H1 (cell line): ENCODE measurements at regions not wholly inside any gene's neighbourhood (a gene's known extent, or its start where the extent isn't known, plus 50 kb on each side); places are given as distances from the start of the nearest gene placed in this dataset.

Source experiments
- CTCF ChIA-PET: fragments of 300-600 bp; sonication (Branson Sonifier 250); formaldehyde crosslinking; loops from one replicate; lab custom pipeline; 2021; ENCODE audit not compliant: partially characterized antibody; lab: Charles Lee
- POLR2A ChIA-PET: fragments of 300-600 bp; sonication (Branson Sonifier 250); formaldehyde crosslinking; loops from one replicate; lab custom pipeline; 2021; ENCODE audit warnings: inconsistent platforms; ENCODE audit not compliant: partially characterized antibody; lab: Charles Lee
- DNase-seq, 2 experiments: peaks; one replicate each; pipeline versions ENCODE4 v3.0.0 to v3.0.0-alpha.2; 2010 to 2022; ENCODE audit warnings: low spot score in 2 of 2, low read depth in 1 of 2, mixed read lengths in 1 of 2
- FAIRE-seq: peaks from 2 replicates; lab custom pipeline; 2011; peaks lifted over from hg19 to GRCh38; lab: Jason Lieb, UNC
- H2AFZ ChIP-seq: 2 replicates; pipeline ENCODE4 v1.8.1; 2012; ENCODE audit warnings: low read length, inconsistent platforms
- H2AK5ac ChIP-seq: 2 replicates; pipeline ENCODE4 v1.6.1; 2013; ENCODE audit warnings: low read depth, low read length
- H2BK120ac ChIP-seq: replicated peaks from 2 replicates; pipeline ENCODE3; 2013; ENCODE audit warnings: low read depth, low read length, inconsistent platforms
- H2BK12ac ChIP-seq: 2 replicates; pipeline ENCODE4 v1.6.1; 2013; ENCODE audit warnings: low read depth, low read length
- H2BK15ac ChIP-seq: 2 replicates; pipeline ENCODE4 v1.6.1; 2013; ENCODE audit warnings: low read length
- H2BK20ac ChIP-seq: 2 replicates; pipeline ENCODE4 v1.6.1; 2013; ENCODE audit warnings: low read length
- H2BK5ac ChIP-seq: 2 replicates; pipeline ENCODE4 v1.6.1; 2013; ENCODE audit warnings: low read depth, low read length
- H3K14ac ChIP-seq: 2 replicates; pipeline ENCODE4 v1.6.1; 2013; ENCODE audit warnings: inconsistent platforms; ENCODE audit not compliant: insufficient read length
- H3K18ac ChIP-seq: 2 replicates; pipeline ENCODE4 v1.6.1; 2013; ENCODE audit warnings: low read length; ENCODE audit errors: extremely low read depth
- H3K23ac ChIP-seq: 2 replicates; pipeline ENCODE4 v1.6.1; 2013; ENCODE audit warnings: inconsistent platforms; ENCODE audit not compliant: insufficient read length
- H3K23me2 ChIP-seq: 2 replicates; pipeline ENCODE4 v1.6.1; 2013; ENCODE audit warnings: low read depth, low read length
- H3K27ac ChIP-seq: 2 replicates; pipeline ENCODE4 v1.6.1; 2011; ENCODE audit warnings: low read depth, low read length, inconsistent platforms
- H3K27me3 ChIP-seq, 4 experiments: replicated peaks in 1 of 4; 1 replicate in 1 of 4; 2 replicates in 3 of 4; pipeline versions ENCODE4 v1.6.1 to v1.8.1; 2011 to 2013; ENCODE audit warnings: low read length in 3 of 4, mild to moderate bottlenecking in 3 of 4, inconsistent platforms in 2 of 4, mixed read lengths in 2 of 4, moderate library complexity in 1 of 4; ENCODE audit not compliant: control insufficient read depth in 3 of 4, insufficient read depth in 3 of 4; ENCODE audit errors: extremely low read depth in 1 of 4
- H3K36me3 ChIP-seq, 4 experiments: 2 replicates each; pipeline versions ENCODE4 v1.6.1 to v1.8.1; 2011 to 2013; ENCODE audit warnings: mild to moderate bottlenecking in 4 of 4, low read length in 3 of 4, moderate library complexity in 2 of 4, control low read depth in 1 of 4, inconsistent platforms in 1 of 4; ENCODE audit not compliant: insufficient read depth in 4 of 4, control insufficient read depth in 2 of 4
- H3K4ac ChIP-seq: replicated peaks from 2 replicates; pipeline ENCODE3; 2013; ENCODE audit warnings: low read length, low read depth, mixed read lengths, inconsistent platforms; ENCODE audit not compliant: insufficient read length
- H3K4me1 ChIP-seq, 4 experiments: replicated peaks in 1 of 4; 1 replicate in 1 of 4; 2 replicates in 3 of 4; pipeline versions ENCODE4 v1.6.1 to v1.8.1; 2011 to 2013; ENCODE audit warnings: low read length in 3 of 4, inconsistent platforms in 2 of 4, mixed read lengths in 1 of 4; ENCODE audit not compliant: insufficient read depth in 4 of 4, control insufficient read depth in 3 of 4
- H3K4me2 ChIP-seq, 2 experiments: 2 replicates each; pipeline versions ENCODE4 v1.6.1 to v1.8.1; 2011 to 2013; ENCODE audit warnings: low read depth in 2 of 2, low read length in 2 of 2, control low read depth in 1 of 2, inconsistent platforms in 1 of 2, mild to moderate bottlenecking in 1 of 2; ENCODE audit not compliant: insufficient read depth in 1 of 2
- H3K4me3 ChIP-seq, 4 experiments: fragments of 200-600, 300-600 bp in 1 of 4; sonication (generic), shearing (Covaris generic), sonication (Bioruptor Twin) in 1 of 4; 2 replicates each; pipeline versions ENCODE4 v1.5.1 to v1.8.1; 2011 to 2016; ENCODE audit warnings: low read length in 4 of 4, low read depth in 3 of 4, control low read depth in 2 of 4, inconsistent platforms in 2 of 4, mild to moderate bottlenecking in 2 of 4, mixed read lengths in 1 of 4, moderate library complexity in 1 of 4; ENCODE audit not compliant: insufficient read depth in 2 of 4; ENCODE audit errors: extremely low read depth in 1 of 4
- H3K56ac ChIP-seq: replicated peaks from 2 replicates; pipeline ENCODE3; 2013; ENCODE audit warnings: low read depth, mild to moderate bottlenecking, mixed read lengths, low read length, inconsistent platforms; ENCODE audit not compliant: insufficient read length
- H3K79me1 ChIP-seq: 2 replicates; pipeline ENCODE4 v1.6.1; 2013; ENCODE audit warnings: low read depth, low read length, control low read depth
- H3K79me2 ChIP-seq, 2 experiments: 2 replicates each; pipeline versions ENCODE4 v1.6.1 to v1.8.1; 2012 to 2013; ENCODE audit warnings: low read length in 2 of 2, mild to moderate bottlenecking in 2 of 2, inconsistent platforms in 1 of 2; ENCODE audit not compliant: insufficient read depth in 2 of 2, control insufficient read depth in 1 of 2
- H3K9ac ChIP-seq, 4 experiments: replicated peaks in 1 of 4; 1 replicate in 1 of 4; 2 replicates in 3 of 4; pipeline versions ENCODE4 v1.6.1 to v1.8.1; 2011 to 2013; ENCODE audit warnings: low read depth in 3 of 4, low read length in 3 of 4, control low read depth in 2 of 4, mild to moderate bottlenecking in 2 of 4, moderate library complexity in 2 of 4, inconsistent platforms in 1 of 4; ENCODE audit errors: extremely low read depth in 1 of 4
- H3K9me3 ChIP-seq, 2 experiments: 2 replicates each; pipeline versions ENCODE4 v1.6.1 to v1.8.1; 2012 to 2013; ENCODE audit warnings: mild to moderate bottlenecking in 2 of 2, moderate library complexity in 2 of 2, control low read depth in 1 of 2, inconsistent platforms in 1 of 2, low read depth in 1 of 2, low read length in 1 of 2, mixed read lengths in 1 of 2; ENCODE audit not compliant: insufficient read depth in 2 of 2
- H4K20me1 ChIP-seq, 2 experiments: replicated peaks in 1 of 2; 2 replicates each; pipeline versions ENCODE3 to v1.8.1; 2011 to 2013; ENCODE audit warnings: inconsistent platforms in 2 of 2, low read length in 2 of 2, mild to moderate bottlenecking in 1 of 2; ENCODE audit not compliant: insufficient read depth in 2 of 2, control insufficient read depth in 1 of 2
- H4K5ac ChIP-seq: 2 replicates; pipeline ENCODE4 v1.6.1; 2013; ENCODE audit warnings: low read length, low read depth, mixed read lengths, inconsistent platforms; ENCODE audit not compliant: insufficient read length
- H4K8ac ChIP-seq: 2 replicates; pipeline ENCODE4 v1.8.0; 2013; ENCODE audit warnings: mild to moderate bottlenecking, moderate library complexity, low read length, inconsistent platforms; ENCODE audit not compliant: insufficient read depth; ENCODE audit errors: extremely low read depth
- H4K91ac ChIP-seq: replicated peaks from 2 replicates; pipeline ENCODE3; 2013; ENCODE audit warnings: low read length, mixed read lengths, inconsistent platforms; ENCODE audit not compliant: insufficient read length
- ASH2L ChIP-seq: fragments of 200-600, 300-600 bp; sonication (generic); IDR thresholded peaks from one replicate; pipeline ENCODE4 v1.7.1; 2017; ENCODE audit warnings: low read length
- CBX8 ChIP-seq: fragments of 300-800, 300-1000 bp; sonication (generic); IDR thresholded peaks from 2 replicates; pipeline ENCODE4 v1.7.1; 2016; ENCODE audit warnings: low read depth, low read length, borderline replicate concordance
- CREB1 ChIP-seq: IDR thresholded peaks from 2 replicates; pipeline ENCODE4 v1.6.1; 2012; ENCODE audit warnings: inconsistent platforms
- FOSL1 ChIP-seq: IDR thresholded peaks from 2 replicates; pipeline ENCODE4 v1.6.1; 2011; ENCODE audit warnings: mild to moderate bottlenecking, low read depth, low read length, moderate library complexity; ENCODE audit not compliant: insufficient read depth
- GTF2F1 ChIP-seq: IDR thresholded peaks from 2 replicates; pipeline ENCODE4 v1.6.1; 2012; ENCODE audit warnings: low read depth, low read length, improper control_type of control experiment, borderline replicate concordance
- KDM5A ChIP-seq: fragments of 200-600 bp; IDR thresholded peaks from 2 replicates; pipeline ENCODE4 v1.7.1; 2012; ENCODE audit warnings: mild to moderate bottlenecking, low read length, inconsistent platforms, mixed read lengths
- POLR2A ChIP-seq, 2 experiments: IDR thresholded peaks; 1 replicate in 1 of 2; 2 replicates in 1 of 2; pipeline ENCODE4 v1.6.1; 2011; ENCODE audit warnings: low read depth in 2 of 2, low read length in 2 of 2, mild to moderate bottlenecking in 2 of 2; ENCODE audit errors: control extremely low read depth in 1 of 2
- RBBP5 ChIP-seq: IDR thresholded peaks from 2 replicates; pipeline ENCODE4 v1.7.1; 2012; ENCODE audit warnings: low read depth, mild to moderate bottlenecking, inconsistent platforms, low read length, moderate library complexity, borderline replicate concordance
- RFX5 ChIP-seq: IDR thresholded peaks from 2 replicates; pipeline ENCODE4 v1.6.1; 2011; ENCODE audit warnings: low read depth, low read length, improper control_type of control experiment, borderline replicate concordance
- TAF1 ChIP-seq: IDR thresholded peaks from 2 replicates; pipeline ENCODE4 v1.6.1; 2011; ENCODE audit warnings: mild to moderate bottlenecking, low read depth, low read length
- TCF12 ChIP-seq: IDR thresholded peaks from 2 replicates; pipeline ENCODE4 v1.6.1; 2011; ENCODE audit warnings: low read depth, mild to moderate bottlenecking, low read length
- TEAD4 ChIP-seq: IDR thresholded peaks from 2 replicates; pipeline ENCODE4 v1.6.1; 2012; ENCODE audit warnings: low read depth, low read length, inconsistent platforms, mixed read lengths
- WGBS, 2 experiments: shearing (Covaris generic) in 1 of 2; methylation state at CpG; one replicate each; pipeline versions ENCODE4 v1.1.6 to v1.1.7; 2013 to 2015; ENCODE audit warnings: low lambda C conversion rate in 2 of 2, mixed read lengths in 2 of 2, inconsistent platforms in 1 of 2, low coverage in 1 of 2, missing lambda C conversion rate in 1 of 2; ENCODE audit not compliant: insufficient replicate concordance in 2 of 2, insufficient coverage in 1 of 2, insufficient read length in 1 of 2; ENCODE audit errors: extremely low coverage in 1 of 2, missing lambda C conversion rate in 1 of 2; 5-methylcytosine and 5-hydroxymethylcytosine counted together
- TF ChIP-seq, protein P1 (sequence below): IDR thresholded peaks from 2 replicates; pipeline ENCODE4 v1.6.1; 2011; ENCODE audit warnings: low read depth, mild to moderate bottlenecking, low read length; ENCODE audit not compliant: insufficient read depth
- TF ChIP-seq, protein P2 (sequence below): IDR thresholded peaks from 2 replicates; pipeline ENCODE4 v1.6.1; 2012; ENCODE audit warnings: low read length, inconsistent platforms

DNA sequence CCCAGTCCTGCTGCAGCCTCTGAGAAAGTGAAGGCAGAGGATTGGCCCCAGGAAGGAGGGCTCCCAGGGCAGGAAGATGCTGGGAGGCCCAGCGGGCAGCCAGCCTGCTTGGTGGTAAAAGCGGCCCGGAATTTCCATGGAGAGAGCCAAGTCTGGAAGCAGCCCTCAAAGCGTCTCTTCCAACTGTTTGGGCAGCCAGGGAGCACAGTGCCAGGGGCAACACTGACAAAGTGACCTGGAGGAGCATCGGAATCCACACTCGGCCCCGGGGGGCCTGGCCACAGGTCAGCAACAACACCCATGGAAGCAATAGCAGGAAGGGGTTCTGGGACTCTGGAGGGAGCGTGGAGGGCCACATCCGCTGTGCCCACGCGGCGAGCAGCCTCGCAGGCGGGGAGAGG is 63.2 kb upstream of the FGFR2 start:
- H3K9ac ChIP-seq: no peak overlapping the region
- H3K27me3 ChIP-seq: no peaks in the 10 kb centered on the region
- no peaks in the 10 kb centered on the region for H3K23me2 ChIP-seq
- no peak overlapping the region for H3K23ac ChIP-seq
- no peak overlapping the region for H4K91ac ChIP-seq
- no peak for DNase-seq
- no peak overlapping the region for H3K4me3 ChIP-seq
- H2BK15ac ChIP-seq: no peak overlapping the region
- no peaks in the 10 kb centered on the region for H3K79me2 ChIP-seq
- no peak overlapping the region for H2BK5ac ChIP-seq
- H2AK5ac ChIP-seq: no peak overlapping the region
- no peak overlapping the region for H4K5ac ChIP-seq
- no peaks in the 10 kb centered on the region; a peak in 1 of 4 replicates for H3K9me3 ChIP-seq
- no peak overlapping the region for H2AFZ ChIP-seq
- no peaks in the 10 kb centered on the region for H3K36me3 ChIP-seq
- 89% methylated on average over 14 of the region's 14 CpGs; no CpG with 5 or more reads in 1 of the 2 experiments for WGBS, 2 experiments
- ChIA-PET POLR2A (no interaction called here), CTCF (interaction anchor here (0.8 to 3.7 kb wide), 11 partner anchors 10 to 733 kb away, joined by 3 to 27 read pairs (median 4); no protein-coding TSS in a partner anchor)
- no peaks in the 10 kb centered on the region for H3K79me1 ChIP-seq
- TF ChIP-seq FOSL1 (no peak), CBX8 (no peak), KDM5A (no peak), RFX5 (no peak), GTF2F1 (no peak), CREB1 (no peak), TEAD4 (no peak), TCF12 (no peak), ASH2L (no peak), TAF1 (no peak), POLR2A (IDR thresholded peaks at IDR 0.05; ENCODE audit: control extremely low read depth in 1 of 2, low read depth in 2 of 2, low read length in 2 of 2) (no peak), RBBP5 (no peak)
- TF ChIP-seq, protein P1, sequence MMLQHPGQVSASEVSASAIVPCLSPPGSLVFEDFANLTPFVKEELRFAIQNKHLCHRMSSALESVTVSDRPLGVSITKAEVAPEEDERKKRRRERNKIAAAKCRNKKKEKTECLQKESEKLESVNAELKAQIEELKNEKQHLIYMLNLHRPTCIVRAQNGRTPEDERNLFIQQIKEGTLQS: no peak
- TF ChIP-seq, protein P2, sequence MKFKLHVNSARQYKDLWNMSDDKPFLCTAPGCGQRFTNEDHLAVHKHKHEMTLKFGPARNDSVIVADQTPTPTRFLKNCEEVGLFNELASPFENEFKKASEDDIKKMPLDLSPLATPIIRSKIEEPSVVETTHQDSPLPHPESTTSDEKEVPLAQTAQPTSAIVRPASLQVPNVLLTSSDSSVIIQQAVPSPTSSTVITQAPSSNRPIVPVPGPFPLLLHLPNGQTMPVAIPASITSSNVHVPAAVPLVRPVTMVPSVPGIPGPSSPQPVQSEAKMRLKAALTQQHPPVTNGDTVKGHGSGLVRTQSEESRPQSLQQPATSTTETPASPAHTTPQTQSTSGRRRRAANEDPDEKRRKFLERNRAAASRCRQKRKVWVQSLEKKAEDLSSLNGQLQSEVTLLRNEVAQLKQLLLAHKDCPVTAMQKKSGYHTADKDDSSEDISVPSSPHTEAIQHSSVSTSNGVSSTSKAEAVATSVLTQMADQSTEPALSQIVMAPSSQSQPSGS: no peak
- H2BK12ac ChIP-seq: no peak overlapping the region
- no peak overlapping the region for H3K4me2 ChIP-seq
- no peaks in the 10 kb centered on the region for H3K4me1 ChIP-seq
- H2BK20ac ChIP-seq: no peak overlapping the region
- H2BK120ac ChIP-seq: no peak overlapping the region
- H4K8ac ChIP-seq: no peak overlapping the region
- H4K20me1 ChIP-seq: no peaks in the 10 kb centered on the region
- H3K18ac ChIP-seq: no peak overlapping the region
- no peak overlapping the region for H3K14ac ChIP-seq
- H3K56ac ChIP-seq: no peak overlapping the region
- no peak overlapping the region for H3K27ac ChIP-seq
- H3K4ac ChIP-seq: no peak overlapping the region
- FAIRE-seq: no peak
